ENCODE measurements at regions not wholly inside any gene's neighbourhood (a gene's known extent, or its start where the extent isn't known, plus 50 kb on each side); places are given as distances from the start of the nearest gene placed in this dataset.

DNA sequence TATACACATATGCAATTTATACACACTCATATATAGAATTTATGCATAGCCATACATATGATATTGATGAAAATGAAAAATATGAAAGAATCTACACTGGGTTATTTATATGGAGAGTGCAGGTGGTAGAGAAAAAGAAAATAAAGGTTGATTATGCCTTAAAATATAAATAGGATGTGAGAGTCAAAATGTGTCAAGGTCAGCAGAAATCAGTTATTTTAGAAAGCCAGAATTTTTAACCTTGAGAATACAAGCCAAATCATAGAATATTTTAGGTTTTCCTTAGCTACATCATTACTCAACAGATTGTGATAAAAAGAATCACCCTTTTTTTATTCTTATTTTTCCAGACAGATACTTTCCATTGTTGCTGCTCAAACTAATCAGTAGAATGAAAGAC, 146.2 kb downstream of the SLC6A15 start:
- H3K27ac ChIP-seq: no peak overlapping the region
- TF ChIP-seq, protein P1, sequence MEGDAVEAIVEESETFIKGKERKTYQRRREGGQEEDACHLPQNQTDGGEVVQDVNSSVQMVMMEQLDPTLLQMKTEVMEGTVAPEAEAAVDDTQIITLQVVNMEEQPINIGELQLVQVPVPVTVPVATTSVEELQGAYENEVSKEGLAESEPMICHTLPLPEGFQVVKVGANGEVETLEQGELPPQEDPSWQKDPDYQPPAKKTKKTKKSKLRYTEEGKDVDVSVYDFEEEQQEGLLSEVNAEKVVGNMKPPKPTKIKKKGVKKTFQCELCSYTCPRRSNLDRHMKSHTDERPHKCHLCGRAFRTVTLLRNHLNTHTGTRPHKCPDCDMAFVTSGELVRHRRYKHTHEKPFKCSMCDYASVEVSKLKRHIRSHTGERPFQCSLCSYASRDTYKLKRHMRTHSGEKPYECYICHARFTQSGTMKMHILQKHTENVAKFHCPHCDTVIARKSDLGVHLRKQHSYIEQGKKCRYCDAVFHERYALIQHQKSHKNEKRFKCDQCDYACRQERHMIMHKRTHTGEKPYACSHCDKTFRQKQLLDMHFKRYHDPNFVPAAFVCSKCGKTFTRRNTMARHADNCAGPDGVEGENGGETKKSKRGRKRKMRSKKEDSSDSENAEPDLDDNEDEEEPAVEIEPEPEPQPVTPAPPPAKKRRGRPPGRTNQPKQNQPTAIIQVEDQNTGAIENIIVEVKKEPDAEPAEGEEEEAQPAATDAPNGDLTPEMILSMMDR (conservative IDR thresholded peaks at IDR 0.05): no peak

DNA sequence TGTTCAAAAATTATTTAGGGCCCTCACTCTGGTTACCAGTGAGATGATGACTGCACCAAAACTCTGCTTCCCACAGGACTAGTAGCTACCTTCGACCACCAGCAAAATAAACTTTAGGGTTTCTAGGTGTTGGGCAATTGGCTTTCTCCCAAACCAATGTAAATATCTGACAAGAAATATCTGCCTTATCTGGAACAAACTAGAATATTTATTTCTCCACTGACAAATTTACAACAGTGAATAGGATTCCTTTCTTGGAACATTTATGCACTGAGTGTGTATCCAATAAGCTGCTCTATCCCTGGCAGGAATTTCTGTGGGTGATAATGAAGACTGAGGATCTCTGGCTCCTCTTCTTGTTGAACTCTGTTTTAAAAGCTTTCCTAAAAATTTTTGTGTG, 148.6 kb downstream of the SLC6A15 start:
- H3K27ac ChIP-seq: no peak overlapping the region
- TF ChIP-seq, protein P1 (conservative IDR thresholded peaks at IDR 0.05): no peak

DNA sequence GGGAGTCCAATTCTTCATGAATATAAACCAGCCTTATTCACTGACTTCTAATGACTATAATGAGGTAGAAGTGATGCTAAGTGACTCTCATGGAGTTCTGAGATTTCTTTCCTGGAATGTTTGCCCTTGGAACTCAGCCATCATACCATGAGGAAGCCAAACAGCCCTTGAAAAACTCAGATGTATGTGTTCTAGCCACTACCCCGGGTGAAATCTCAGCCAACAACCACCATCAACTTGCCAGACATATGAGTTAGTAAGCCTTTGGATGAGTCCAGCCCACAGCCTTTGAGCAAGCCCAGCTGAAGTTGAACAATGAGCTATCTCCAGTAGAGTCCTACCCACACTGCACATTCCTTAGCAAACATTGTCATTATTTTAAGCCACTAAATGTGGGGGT, 149.5 kb downstream of the SLC6A15 start:
- H3K27ac ChIP-seq: no peak overlapping the region
- TF ChIP-seq, protein P1 (conservative IDR thresholded peaks at IDR 0.05): no peak

DNA sequence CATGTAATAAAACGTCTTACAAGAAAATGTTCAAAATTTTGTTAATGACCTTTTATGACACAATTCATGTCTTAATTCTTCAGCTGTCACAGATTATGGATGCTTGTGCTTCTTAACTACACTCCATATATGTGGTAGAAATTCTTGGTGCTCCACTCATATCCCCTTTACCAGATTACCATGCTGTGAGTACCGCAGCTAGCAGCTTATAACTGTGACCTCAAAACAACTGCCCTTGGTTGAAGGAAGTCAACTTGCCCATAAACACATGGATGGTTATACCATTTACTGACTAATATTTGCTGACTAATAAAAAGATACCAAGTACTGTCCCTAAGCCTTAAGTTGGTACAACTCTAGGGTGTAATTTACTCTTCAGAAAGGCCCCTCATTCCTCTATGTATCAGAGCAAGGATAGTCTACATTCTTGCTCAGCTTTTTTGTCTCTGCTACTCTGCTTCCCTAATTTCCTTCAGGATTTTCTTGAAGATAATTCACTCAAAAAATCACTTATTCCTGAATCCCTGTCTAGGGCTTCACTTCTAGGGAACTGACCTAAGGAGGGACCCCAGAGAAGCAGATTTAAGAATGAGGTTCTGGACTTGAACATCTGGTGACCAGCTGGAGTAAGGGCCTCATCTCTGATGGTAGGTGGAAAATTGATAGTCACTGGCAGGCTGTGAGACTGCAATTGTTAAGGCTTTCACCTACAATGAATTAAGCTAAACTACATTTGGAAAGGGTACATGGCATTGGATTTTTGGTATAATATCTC, 152.3 kb downstream of the SLC6A15 start:
- H3K27ac ChIP-seq: no peak overlapping the region
- TF ChIP-seq, protein P1 (conservative IDR thresholded peaks at IDR 0.05): no peak

DNA sequence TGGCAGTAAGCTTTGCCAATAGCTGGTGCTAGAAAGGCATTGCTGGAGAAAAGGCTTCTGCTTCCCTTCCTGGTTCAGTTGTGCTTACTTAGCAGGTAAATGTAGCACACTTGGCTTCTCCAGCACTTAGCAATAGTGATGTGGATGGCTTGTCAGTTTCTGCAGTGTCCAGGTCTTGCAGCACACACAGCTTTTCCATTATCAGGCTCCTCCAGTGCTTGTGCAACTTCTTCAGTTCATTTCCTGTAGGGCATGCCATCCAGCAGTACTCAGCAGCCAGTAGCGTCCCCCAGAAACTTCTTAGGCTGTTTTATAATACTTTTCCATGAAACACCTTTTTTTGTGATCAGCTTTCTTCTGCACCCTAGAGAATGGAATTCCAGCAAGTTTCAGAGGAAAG, 154.6 kb downstream of the SLC6A15 start:
- TF ChIP-seq, protein P1 (conservative IDR thresholded peaks at IDR 0.05): no peak
- H3K27ac ChIP-seq: no peak overlapping the region

DNA sequence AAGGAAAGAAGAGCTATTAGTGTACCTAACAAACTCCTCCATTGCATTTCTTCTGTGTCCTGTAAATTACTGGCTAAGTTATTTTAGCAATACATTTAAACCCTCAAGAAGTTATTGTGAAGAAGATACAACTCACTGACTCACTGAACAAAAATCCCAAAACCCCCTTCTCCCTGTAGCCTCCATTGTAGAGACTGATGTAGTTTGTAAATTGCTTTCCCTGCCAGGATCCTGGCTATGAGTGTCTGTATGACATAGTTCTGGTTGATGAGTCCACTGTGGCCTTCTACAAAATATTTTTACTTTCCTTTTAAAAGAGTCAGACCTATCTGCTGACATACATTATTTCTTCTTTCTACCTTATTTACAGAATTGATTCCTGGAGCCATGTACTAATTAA, 155.6 kb downstream of the SLC6A15 start:
- TF ChIP-seq, protein P1 (conservative IDR thresholded peaks at IDR 0.05): no peak
- H3K27ac ChIP-seq: no peak overlapping the region

DNA sequence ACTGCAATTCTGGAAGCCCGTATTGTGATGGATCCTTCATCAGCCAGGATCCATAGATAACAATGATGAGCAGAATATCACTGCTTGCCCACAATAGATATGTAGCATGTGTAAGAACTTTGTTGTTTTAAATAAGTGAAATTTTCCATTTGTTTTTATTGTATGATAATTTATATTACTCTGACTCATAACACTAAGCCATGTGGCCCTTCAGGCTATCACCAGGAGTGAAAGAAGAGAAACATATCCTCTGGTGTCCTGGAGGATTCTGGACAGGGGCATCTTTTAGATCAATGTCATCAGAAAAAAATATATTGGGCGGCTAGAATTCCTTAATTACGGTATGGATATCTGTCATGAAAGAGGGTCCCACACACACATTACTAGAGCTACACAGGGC, 167.5 kb downstream of the SLC6A15 start:
- H3K27ac ChIP-seq: no peak overlapping the region
- TF ChIP-seq, protein P1 (conservative IDR thresholded peaks at IDR 0.05): no peak

All from VCaP (cell line).